H1 (cell line): ENCODE measurements at regions not wholly inside any gene's neighbourhood (a gene's known extent, or its start where the extent isn't known, plus 50 kb on each side); places are given as distances from the start of the nearest gene placed in this dataset.

Source experiments
- CTCF ChIA-PET: fragments of 300-600 bp; sonication (Branson Sonifier 250); formaldehyde crosslinking; loops from one replicate; lab custom pipeline; 2021; ENCODE audit not compliant: partially characterized antibody; lab: Charles Lee
- POLR2A ChIA-PET: fragments of 300-600 bp; sonication (Branson Sonifier 250); formaldehyde crosslinking; loops from one replicate; lab custom pipeline; 2021; ENCODE audit warnings: inconsistent platforms; ENCODE audit not compliant: partially characterized antibody; lab: Charles Lee
- DNase-seq, 2 experiments: peaks; one replicate each; pipeline versions ENCODE4 v3.0.0 to v3.0.0-alpha.2; 2010 to 2022; ENCODE audit warnings: low spot score in 2 of 2, low read depth in 1 of 2, mixed read lengths in 1 of 2
- FAIRE-seq: peaks from 2 replicates; lab custom pipeline; 2011; peaks lifted over from hg19 to GRCh38; lab: Jason Lieb, UNC
- H2AFZ ChIP-seq: 2 replicates; pipeline ENCODE4 v1.8.1; 2012; ENCODE audit warnings: low read length, inconsistent platforms
- H2AK5ac ChIP-seq: 2 replicates; pipeline ENCODE4 v1.6.1; 2013; ENCODE audit warnings: low read depth, low read length
- H2BK120ac ChIP-seq: replicated peaks from 2 replicates; pipeline ENCODE3; 2013; ENCODE audit warnings: low read depth, low read length, inconsistent platforms
- H2BK12ac ChIP-seq: 2 replicates; pipeline ENCODE4 v1.6.1; 2013; ENCODE audit warnings: low read depth, low read length
- H2BK15ac ChIP-seq: 2 replicates; pipeline ENCODE4 v1.6.1; 2013; ENCODE audit warnings: low read length
- H2BK20ac ChIP-seq: 2 replicates; pipeline ENCODE4 v1.6.1; 2013; ENCODE audit warnings: low read length
- H2BK5ac ChIP-seq: 2 replicates; pipeline ENCODE4 v1.6.1; 2013; ENCODE audit warnings: low read depth, low read length
- H3K14ac ChIP-seq: 2 replicates; pipeline ENCODE4 v1.6.1; 2013; ENCODE audit warnings: inconsistent platforms; ENCODE audit not compliant: insufficient read length
- H3K18ac ChIP-seq: 2 replicates; pipeline ENCODE4 v1.6.1; 2013; ENCODE audit warnings: low read length; ENCODE audit errors: extremely low read depth
- H3K23ac ChIP-seq: 2 replicates; pipeline ENCODE4 v1.6.1; 2013; ENCODE audit warnings: inconsistent platforms; ENCODE audit not compliant: insufficient read length
- H3K23me2 ChIP-seq: 2 replicates; pipeline ENCODE4 v1.6.1; 2013; ENCODE audit warnings: low read depth, low read length
- H3K27ac ChIP-seq: 2 replicates; pipeline ENCODE4 v1.6.1; 2011; ENCODE audit warnings: low read depth, low read length, inconsistent platforms
- H3K27me3 ChIP-seq, 4 experiments: replicated peaks in 1 of 4; 1 replicate in 1 of 4; 2 replicates in 3 of 4; pipeline versions ENCODE4 v1.6.1 to v1.8.1; 2011 to 2013; ENCODE audit warnings: low read length in 3 of 4, mild to moderate bottlenecking in 3 of 4, inconsistent platforms in 2 of 4, mixed read lengths in 2 of 4, moderate library complexity in 1 of 4; ENCODE audit not compliant: control insufficient read depth in 3 of 4, insufficient read depth in 3 of 4; ENCODE audit errors: extremely low read depth in 1 of 4
- H3K36me3 ChIP-seq, 4 experiments: 2 replicates each; pipeline versions ENCODE4 v1.6.1 to v1.8.1; 2011 to 2013; ENCODE audit warnings: mild to moderate bottlenecking in 4 of 4, low read length in 3 of 4, moderate library complexity in 2 of 4, control low read depth in 1 of 4, inconsistent platforms in 1 of 4; ENCODE audit not compliant: insufficient read depth in 4 of 4, control insufficient read depth in 2 of 4
- H3K4ac ChIP-seq: replicated peaks from 2 replicates; pipeline ENCODE3; 2013; ENCODE audit warnings: low read length, low read depth, mixed read lengths, inconsistent platforms; ENCODE audit not compliant: insufficient read length
- H3K4me1 ChIP-seq, 4 experiments: replicated peaks in 1 of 4; 1 replicate in 1 of 4; 2 replicates in 3 of 4; pipeline versions ENCODE4 v1.6.1 to v1.8.1; 2011 to 2013; ENCODE audit warnings: low read length in 3 of 4, inconsistent platforms in 2 of 4, mixed read lengths in 1 of 4; ENCODE audit not compliant: insufficient read depth in 4 of 4, control insufficient read depth in 3 of 4
- H3K4me2 ChIP-seq, 2 experiments: 2 replicates each; pipeline versions ENCODE4 v1.6.1 to v1.8.1; 2011 to 2013; ENCODE audit warnings: low read depth in 2 of 2, low read length in 2 of 2, control low read depth in 1 of 2, inconsistent platforms in 1 of 2, mild to moderate bottlenecking in 1 of 2; ENCODE audit not compliant: insufficient read depth in 1 of 2
- H3K4me3 ChIP-seq, 4 experiments: fragments of 200-600, 300-600 bp in 1 of 4; sonication (generic), shearing (Covaris generic), sonication (Bioruptor Twin) in 1 of 4; 2 replicates each; pipeline versions ENCODE4 v1.5.1 to v1.8.1; 2011 to 2016; ENCODE audit warnings: low read length in 4 of 4, low read depth in 3 of 4, control low read depth in 2 of 4, inconsistent platforms in 2 of 4, mild to moderate bottlenecking in 2 of 4, mixed read lengths in 1 of 4, moderate library complexity in 1 of 4; ENCODE audit not compliant: insufficient read depth in 2 of 4; ENCODE audit errors: extremely low read depth in 1 of 4
- H3K56ac ChIP-seq: replicated peaks from 2 replicates; pipeline ENCODE3; 2013; ENCODE audit warnings: low read depth, mild to moderate bottlenecking, mixed read lengths, low read length, inconsistent platforms; ENCODE audit not compliant: insufficient read length
- H3K79me1 ChIP-seq: 2 replicates; pipeline ENCODE4 v1.6.1; 2013; ENCODE audit warnings: low read depth, low read length, control low read depth
- H3K79me2 ChIP-seq, 2 experiments: 2 replicates each; pipeline versions ENCODE4 v1.6.1 to v1.8.1; 2012 to 2013; ENCODE audit warnings: low read length in 2 of 2, mild to moderate bottlenecking in 2 of 2, inconsistent platforms in 1 of 2; ENCODE audit not compliant: insufficient read depth in 2 of 2, control insufficient read depth in 1 of 2
- H3K9ac ChIP-seq, 4 experiments: replicated peaks in 1 of 4; 1 replicate in 1 of 4; 2 replicates in 3 of 4; pipeline versions ENCODE4 v1.6.1 to v1.8.1; 2011 to 2013; ENCODE audit warnings: low read depth in 3 of 4, low read length in 3 of 4, control low read depth in 2 of 4, mild to moderate bottlenecking in 2 of 4, moderate library complexity in 2 of 4, inconsistent platforms in 1 of 4; ENCODE audit errors: extremely low read depth in 1 of 4
- H3K9me3 ChIP-seq, 2 experiments: 2 replicates each; pipeline versions ENCODE4 v1.6.1 to v1.8.1; 2012 to 2013; ENCODE audit warnings: mild to moderate bottlenecking in 2 of 2, moderate library complexity in 2 of 2, control low read depth in 1 of 2, inconsistent platforms in 1 of 2, low read depth in 1 of 2, low read length in 1 of 2, mixed read lengths in 1 of 2; ENCODE audit not compliant: insufficient read depth in 2 of 2
- H4K20me1 ChIP-seq, 2 experiments: replicated peaks in 1 of 2; 2 replicates each; pipeline versions ENCODE3 to v1.8.1; 2011 to 2013; ENCODE audit warnings: inconsistent platforms in 2 of 2, low read length in 2 of 2, mild to moderate bottlenecking in 1 of 2; ENCODE audit not compliant: insufficient read depth in 2 of 2, control insufficient read depth in 1 of 2
- H4K5ac ChIP-seq: 2 replicates; pipeline ENCODE4 v1.6.1; 2013; ENCODE audit warnings: low read length, low read depth, mixed read lengths, inconsistent platforms; ENCODE audit not compliant: insufficient read length
- H4K8ac ChIP-seq: 2 replicates; pipeline ENCODE4 v1.8.0; 2013; ENCODE audit warnings: mild to moderate bottlenecking, moderate library complexity, low read length, inconsistent platforms; ENCODE audit not compliant: insufficient read depth; ENCODE audit errors: extremely low read depth
- H4K91ac ChIP-seq: replicated peaks from 2 replicates; pipeline ENCODE3; 2013; ENCODE audit warnings: low read length, mixed read lengths, inconsistent platforms; ENCODE audit not compliant: insufficient read length
- BRCA1 ChIP-seq: IDR thresholded peaks from 2 replicates; pipeline ENCODE4 v1.6.1; 2012; ENCODE audit warnings: low read depth, low read length, improper control_type of control experiment
- EP300 ChIP-seq, 2 experiments: IDR thresholded peaks; 1 replicate in 1 of 2; 2 replicates in 1 of 2; pipeline ENCODE4 v1.6.1; 2011 to 2012; ENCODE audit warnings: low read depth in 2 of 2, low read length in 2 of 2, mild to moderate bottlenecking in 2 of 2, borderline replicate concordance in 1 of 2, inconsistent platforms in 1 of 2, moderate library complexity in 1 of 2
- EZH2 ChIP-seq: fragments of 200-600 bp; sonication (generic); IDR thresholded peaks from 2 replicates; pipeline ENCODE4 v1.7.1; 2012; ENCODE audit warnings: low read depth, mild to moderate bottlenecking, moderate library complexity, low read length, inconsistent platforms; ENCODE audit not compliant: severe bottlenecking
- FOSL1 ChIP-seq: IDR thresholded peaks from 2 replicates; pipeline ENCODE4 v1.6.1; 2011; ENCODE audit warnings: mild to moderate bottlenecking, low read depth, low read length, moderate library complexity; ENCODE audit not compliant: insufficient read depth
- GABPA ChIP-seq: IDR thresholded peaks from 2 replicates; pipeline ENCODE4 v1.6.1; 2011; ENCODE audit warnings: mild to moderate bottlenecking, low read length, moderate library complexity, borderline replicate concordance; ENCODE audit not compliant: insufficient read depth
- MAFK ChIP-seq: IDR thresholded peaks from 2 replicates; pipeline ENCODE4 v1.6.1; 2012; ENCODE audit warnings: low read depth, mild to moderate bottlenecking, improper control_type of control experiment, low read length
- SIRT6 ChIP-seq: IDR thresholded peaks from one replicate; pipeline ENCODE4 v1.7.1; 2012; ENCODE audit warnings: low read length, inconsistent platforms
- SUZ12 ChIP-seq: fragments of 200-600 bp; sonication (generic); IDR thresholded peaks from 2 replicates; pipeline ENCODE4 v1.6.1; 2012; ENCODE audit warnings: mild to moderate bottlenecking, inconsistent platforms, low read length, moderate library complexity, mixed read lengths
- WGBS, 2 experiments: shearing (Covaris generic) in 1 of 2; methylation state at CpG; one replicate each; pipeline versions ENCODE4 v1.1.6 to v1.1.7; 2013 to 2015; ENCODE audit warnings: low lambda C conversion rate in 2 of 2, mixed read lengths in 2 of 2, inconsistent platforms in 1 of 2, low coverage in 1 of 2, missing lambda C conversion rate in 1 of 2; ENCODE audit not compliant: insufficient replicate concordance in 2 of 2, insufficient coverage in 1 of 2, insufficient read length in 1 of 2; ENCODE audit errors: extremely low coverage in 1 of 2, missing lambda C conversion rate in 1 of 2; 5-methylcytosine and 5-hydroxymethylcytosine counted together
- TF ChIP-seq, protein P1 (sequence below): IDR thresholded peaks from 2 replicates; pipeline ENCODE4 v1.6.1; 2012; ENCODE audit warnings: low read length, inconsistent platforms

DNA sequence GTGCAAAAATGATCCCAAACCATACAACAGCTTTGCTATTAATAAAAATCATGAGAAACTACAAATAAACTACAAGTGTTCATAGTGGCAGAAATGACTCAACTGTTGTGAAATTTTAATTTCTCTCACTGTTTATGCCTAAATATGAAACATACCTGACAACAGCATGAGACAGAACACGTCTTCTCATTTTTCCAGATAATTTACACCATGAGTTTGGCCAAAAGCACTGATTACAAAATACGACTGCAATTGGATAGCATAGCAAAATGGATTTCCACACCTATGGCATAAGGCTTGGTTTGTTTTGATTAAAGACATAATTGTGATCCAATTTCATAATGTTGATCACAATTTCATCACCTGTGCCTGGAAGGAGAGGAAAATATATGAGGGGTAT, 608.6 kb downstream of the GATA3 start:
- Histone ChIP-seq H3K79me2 (no peaks in the 10 kb centered on the region), H2BK20ac (no peak overlapping the region), H3K27me3 (no peaks in the 10 kb centered on the region), H2AK5ac (no peak overlapping the region), H4K8ac (no peak overlapping the region), H3K79me1 (no peaks in the 10 kb centered on the region), H3K4ac (no peak overlapping the region), H3K56ac (no peak overlapping the region), H3K18ac (no peak overlapping the region), H3K4me1 (no peaks in the 10 kb centered on the region), H3K9ac (no peak overlapping the region), H3K4me2 (no peak overlapping the region), H2BK15ac (no peak overlapping the region), H2AFZ (no peak overlapping the region), H2BK12ac (no peak overlapping the region), H2BK5ac (no peak overlapping the region), H3K36me3 (no peaks in the 10 kb centered on the region), H3K23me2 (no peaks in the 10 kb centered on the region), H3K4me3 (no peak overlapping the region), H2BK120ac (no peak overlapping the region), H3K23ac (no peak overlapping the region), H3K27ac (no peak overlapping the region), H4K20me1 (no peaks in the 10 kb centered on the region), H3K9me3 (peaks cover 0 to 3% of the 10 kb centered on the region in 2 experiments; a peak in 1 of 4 replicates), H4K5ac (no peak overlapping the region), H4K91ac (no peak overlapping the region), H3K14ac (no peak overlapping the region)
- no peak for DNase-seq
- 83% methylated on average over 2 of the region's 2 CpGs; no CpG with 5 or more reads in 1 of the 2 experiments for WGBS, 2 experiments
- POLR2A ChIA-PET = no interaction called here
- CTCF ChIA-PET = interaction anchor here (0.6 kb wide), 1 partner anchor 217 kb away, joined by 3 read pairs; no protein-coding TSS in a partner anchor
- FAIRE-seq = no peak
- no peak for TF ChIP-seq GABPA
- TF ChIP-seq BRCA1 = no peak
- TF ChIP-seq SIRT6 = no peak
- no peak for TF ChIP-seq EP300 (IDR thresholded peaks at IDR 0.05; ENCODE audit: borderline replicate concordance in 1 of 2, low read depth in 2 of 2, low read length in 2 of 2)
- no peak for TF ChIP-seq FOSL1
- TF ChIP-seq, protein P1, sequence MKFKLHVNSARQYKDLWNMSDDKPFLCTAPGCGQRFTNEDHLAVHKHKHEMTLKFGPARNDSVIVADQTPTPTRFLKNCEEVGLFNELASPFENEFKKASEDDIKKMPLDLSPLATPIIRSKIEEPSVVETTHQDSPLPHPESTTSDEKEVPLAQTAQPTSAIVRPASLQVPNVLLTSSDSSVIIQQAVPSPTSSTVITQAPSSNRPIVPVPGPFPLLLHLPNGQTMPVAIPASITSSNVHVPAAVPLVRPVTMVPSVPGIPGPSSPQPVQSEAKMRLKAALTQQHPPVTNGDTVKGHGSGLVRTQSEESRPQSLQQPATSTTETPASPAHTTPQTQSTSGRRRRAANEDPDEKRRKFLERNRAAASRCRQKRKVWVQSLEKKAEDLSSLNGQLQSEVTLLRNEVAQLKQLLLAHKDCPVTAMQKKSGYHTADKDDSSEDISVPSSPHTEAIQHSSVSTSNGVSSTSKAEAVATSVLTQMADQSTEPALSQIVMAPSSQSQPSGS = no peak
- TF ChIP-seq MAFK = no peak
- no peak for TF ChIP-seq SUZ12
- TF ChIP-seq EZH2 = no peak
